K562 (cell line): ENCODE measurements at regions not wholly inside any gene's neighbourhood (a gene's known extent, or its start where the extent isn't known, plus 50 kb on each side); places are given as distances from the start of the nearest gene placed in this dataset.

ENCODE experiments used
- CTBP1 ChIP-seq: fragments of 450-650 bp; IDR thresholded peaks from 2 replicates; pipeline ENCODE4 v1.6.1; 2016; ENCODE audit warnings: borderline replicate concordance
- JUN ChIP-seq, 2 experiments: sonication (generic) in 1 of 2; formaldehyde crosslinking in 1 of 2; IDR thresholded peaks; 2 replicates each; pipeline versions ENCODE4 v1.6.1 to v1.8.0; 2012 to 2022; ENCODE audit warnings: borderline replicate concordance in 2 of 2, mild to moderate bottlenecking in 2 of 2, improper control_type of control experiment in 1 of 2, low read depth in 1 of 2, low read length in 1 of 2, missing genetic modification reagents in 1 of 2
- JUNB ChIP-seq: fragments of 450-650 bp; formaldehyde crosslinking; conservative IDR thresholded peaks from 2 replicates; pipeline ENCODE4 v1.4.0; 2020; ENCODE audit warnings: mild to moderate bottlenecking
- LARP7 ChIP-seq: fragments of 450-650 bp; IDR thresholded peaks from 2 replicates; pipeline ENCODE4 v1.6.1; 2016
- MYC ChIP-seq, 2 experiments: fragments of 250-450 bp in 1 of 2; sonication (Bioruptor Pico) in 1 of 2; IDR thresholded peaks; 2 replicates each; pipeline versions ENCODE4 v1.5.1 to v1.6.1; 2012 to 2021; ENCODE audit warnings: low read depth in 2 of 2, borderline replicate concordance in 1 of 2, improper control_type of control experiment in 1 of 2, low read length in 1 of 2, mild to moderate bottlenecking in 1 of 2, moderate library complexity in 1 of 2
- POLR3A ChIP-seq: IDR thresholded peaks from 2 replicates; pipeline ENCODE4 v1.6.1; 2011; ENCODE audit warnings: borderline replicate concordance, mild to moderate bottlenecking, moderate library complexity; ENCODE audit not compliant: insufficient read length, insufficient read depth; ENCODE audit errors: extremely low read depth
- PRPF4 ChIP-seq: fragments of 200-400 bp; formaldehyde crosslinking; IDR thresholded peaks from one replicate; pipeline ENCODE4 v1.6.1; 2017; ENCODE audit warnings: low read length, low read depth, mild to moderate bottlenecking; ENCODE audit not compliant: insufficient read depth, poor library complexity, severe bottlenecking
- WHSC1 ChIP-seq: IDR thresholded peaks from one replicate; pipeline ENCODE4 v1.6.1; 2012; ENCODE audit warnings: low read length, control low read depth, inconsistent platforms
- ZNF174 ChIP-seq: fragments of 250-450 bp; sonication (Bioruptor Pico); IDR thresholded peaks from 2 replicates; pipeline ENCODE4 v1.4.0; 2020; ENCODE audit warnings: mild to moderate bottlenecking
- TF ChIP-seq, protein P1 (sequence below), 2 experiments: fragments of 450-650 bp; IDR thresholded peaks; 2 replicates each; pipeline ENCODE4 v1.6.1; 2018; ENCODE audit warnings: mild to moderate bottlenecking in 2 of 2, low read depth in 1 of 2; ENCODE audit not compliant: partially characterized antibody in 2 of 2

DNA sequence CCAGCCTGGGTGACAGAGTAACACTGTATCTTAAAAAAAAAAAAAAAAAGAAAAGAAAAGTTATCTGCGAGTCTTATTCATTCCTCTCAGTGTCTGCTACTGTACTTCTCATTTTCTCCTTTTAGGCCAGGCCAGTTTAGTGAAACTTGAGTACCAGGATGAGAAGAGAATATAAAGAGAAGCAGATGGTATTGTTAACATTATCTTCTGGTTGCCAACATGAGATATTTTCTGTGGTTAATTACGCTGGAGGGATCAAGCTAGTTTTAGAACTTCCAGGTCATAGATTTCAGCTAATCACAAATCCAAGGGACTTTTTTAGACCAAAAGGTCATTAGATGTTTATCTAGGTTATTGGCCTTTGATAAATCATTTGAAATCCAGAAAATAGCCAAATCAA, 252.6 kb upstream of the SMIM30 start (continued):
- TF ChIP-seq, protein P1, sequence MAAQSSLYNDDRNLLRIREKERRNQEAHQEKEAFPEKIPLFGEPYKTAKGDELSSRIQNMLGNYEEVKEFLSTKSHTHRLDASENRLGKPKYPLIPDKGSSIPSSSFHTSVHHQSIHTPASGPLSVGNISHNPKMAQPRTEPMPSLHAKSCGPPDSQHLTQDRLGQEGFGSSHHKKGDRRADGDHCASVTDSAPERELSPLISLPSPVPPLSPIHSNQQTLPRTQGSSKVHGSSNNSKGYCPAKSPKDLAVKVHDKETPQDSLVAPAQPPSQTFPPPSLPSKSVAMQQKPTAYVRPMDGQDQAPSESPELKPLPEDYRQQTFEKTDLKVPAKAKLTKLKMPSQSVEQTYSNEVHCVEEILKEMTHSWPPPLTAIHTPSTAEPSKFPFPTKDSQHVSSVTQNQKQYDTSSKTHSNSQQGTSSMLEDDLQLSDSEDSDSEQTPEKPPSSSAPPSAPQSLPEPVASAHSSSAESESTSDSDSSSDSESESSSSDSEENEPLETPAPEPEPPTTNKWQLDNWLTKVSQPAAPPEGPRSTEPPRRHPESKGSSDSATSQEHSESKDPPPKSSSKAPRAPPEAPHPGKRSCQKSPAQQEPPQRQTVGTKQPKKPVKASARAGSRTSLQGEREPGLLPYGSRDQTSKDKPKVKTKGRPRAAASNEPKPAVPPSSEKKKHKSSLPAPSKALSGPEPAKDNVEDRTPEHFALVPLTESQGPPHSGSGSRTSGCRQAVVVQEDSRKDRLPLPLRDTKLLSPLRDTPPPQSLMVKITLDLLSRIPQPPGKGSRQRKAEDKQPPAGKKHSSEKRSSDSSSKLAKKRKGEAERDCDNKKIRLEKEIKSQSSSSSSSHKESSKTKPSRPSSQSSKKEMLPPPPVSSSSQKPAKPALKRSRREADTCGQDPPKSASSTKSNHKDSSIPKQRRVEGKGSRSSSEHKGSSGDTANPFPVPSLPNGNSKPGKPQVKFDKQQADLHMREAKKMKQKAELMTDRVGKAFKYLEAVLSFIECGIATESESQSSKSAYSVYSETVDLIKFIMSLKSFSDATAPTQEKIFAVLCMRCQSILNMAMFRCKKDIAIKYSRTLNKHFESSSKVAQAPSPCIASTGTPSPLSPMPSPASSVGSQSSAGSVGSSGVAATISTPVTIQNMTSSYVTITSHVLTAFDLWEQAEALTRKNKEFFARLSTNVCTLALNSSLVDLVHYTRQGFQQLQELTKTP (IDR thresholded peaks at IDR 0.05; ENCODE audit: low read depth in 1 of 2, partially characterized antibody in 2 of 2), result no peak
- TF ChIP-seq WHSC1 (no peak), PRPF4 (no peak), JUNB (CRISPR knock-in tag) (no peak), JUN (IDR thresholded peaks at IDR 0.05; ENCODE audit: borderline replicate concordance, low read depth, low read length) (no peak), JUN (CRISPR knock-in tag; IDR thresholded peaks at IDR 0.05; ENCODE audit: borderline replicate concordance) (no peak), LARP7 (no peak), CTBP1 (no peak), ZNF174 (CRISPR knock-in tag) (no peak), MYC (IDR thresholded peaks at IDR 0.05; ENCODE audit: low read depth, low read length) (no peak), MYC (CRISPR knock-in tag; IDR thresholded peaks at IDR 0.05; ENCODE audit: borderline replicate concordance, low read depth) (no peak), POLR3A (no peak)
